ENCODE measurements at regions not wholly inside any gene's neighbourhood (a gene's known extent, or its start where the extent isn't known, plus 50 kb on each side); places are given as distances from the start of the nearest gene placed in this dataset.
A peak's percentile ranks its signal among the peaks of the same experiment; 100 is the strongest.

- H3K4me2 ChIP-seq (ENCODE audit: insufficient read depth in 1 of 2, low read depth in 2 of 2, low read length in 2 of 2) = peak overlapping the region in 1 of 2 experiments; percentile 57; a peak in 2 of 4 replicates
Observed at GRCh38 chr9:96129747-96130146, 172.2 kb downstream of the HSD17B3 start.

More at GRCh38 chr9:96129747-96130146, 172.2 kb downstream of the HSD17B3 start:
- Histone ChIP-seq H2AFZ (ENCODE audit: low read length) (no peak overlapping the region), H2BK5ac (ENCODE audit: low read depth, low read length) (no peak overlapping the region), H3K9ac (replicated peaks in 1 of 4; ENCODE audit: extremely low read depth in 1 of 4, low read depth in 3 of 4, low read length in 3 of 4) (no peak overlapping the region), H3K14ac (ENCODE audit: insufficient read length) (no peak overlapping the region), H3K18ac (ENCODE audit: extremely low read depth, low read length) (no peak overlapping the region), H3K79me2 (ENCODE audit: control insufficient read depth in 1 of 2, insufficient read depth in 2 of 2, low read length in 2 of 2) (no peaks in the 10 kb centered on the region), H3K23me2 (ENCODE audit: low read depth, low read length) (no peaks in the 10 kb centered on the region; the same call in 1 of the 2 replicates), H4K5ac (ENCODE audit: insufficient read length, low read depth, low read length) (no peak overlapping the region), H2AK5ac (ENCODE audit: low read depth, low read length) (no peak overlapping the region), H4K91ac (replicated peaks; ENCODE audit: insufficient read length, low read length) (no peak overlapping the region), H3K27me3 (replicated peaks in 1 of 4; ENCODE audit: control insufficient read depth in 3 of 4, extremely low read depth in 1 of 4, insufficient read depth in 3 of 4, low read length in 3 of 4) (no peaks in the 10 kb centered on the region; a peak in 2 of 7 replicates), H3K9me3 (ENCODE audit: insufficient read depth in 2 of 2, low read depth in 1 of 2, low read length in 1 of 2) (no peaks in the 10 kb centered on the region), H3K36me3 (ENCODE audit: control insufficient read depth in 2 of 4, insufficient read depth in 4 of 4, low read length in 3 of 4) (no peaks in the 10 kb centered on the region), H3K79me1 (ENCODE audit: low read depth, low read length) (no peaks in the 10 kb centered on the region), H3K27ac (ENCODE audit: low read depth, low read length) (no peak overlapping the region), H2BK15ac (ENCODE audit: low read length) (no peak overlapping the region), H3K4me1 (replicated peaks in 1 of 4; ENCODE audit: control insufficient read depth in 3 of 4, insufficient read depth in 4 of 4, low read length in 3 of 4) (peaks cover 10 to 21% (median 15%) of the 10 kb centered on the region in 4 experiments; a peak in 5 of 7 replicates), H2BK120ac (replicated peaks; ENCODE audit: low read depth, low read length) (no peak overlapping the region), H3K4ac (replicated peaks; ENCODE audit: insufficient read length, low read depth, low read length) (no peak overlapping the region), H2BK20ac (ENCODE audit: low read length) (no peak overlapping the region), H3K4me3 (ENCODE audit: extremely low read depth in 1 of 4, insufficient read depth in 2 of 4, low read depth in 3 of 4, low read length in 4 of 4) (no peak overlapping the region), H3K23ac (ENCODE audit: insufficient read length) (no peak overlapping the region), H3K56ac (replicated peaks; ENCODE audit: insufficient read length, low read depth, low read length) (no peak overlapping the region), H4K20me1 (replicated peaks in 1 of 2; ENCODE audit: control insufficient read depth in 1 of 2, insufficient read depth in 2 of 2, low read length in 2 of 2) (no peaks in the 10 kb centered on the region), H4K8ac (ENCODE audit: extremely low read depth, insufficient read depth, low read length) (no peak overlapping the region), H2BK12ac (ENCODE audit: low read depth, low read length) (no peak overlapping the region)
- TF ChIP-seq CTBP2 (IDR thresholded peaks at IDR 0.05; ENCODE audit: borderline replicate concordance, insufficient read depth, insufficient read length, low read length) = no peak
- 0 out of 2 replicates have a peak, but pooled peaks have one; percentile 25 for TF ChIP-seq ATF2 (IDR thresholded peaks at IDR 0.05; ENCODE audit: low read length)
- TF ChIP-seq JUND (IDR thresholded peaks at IDR 0.05; ENCODE audit: low read length) = 0 out of 2 replicates have a peak, but pooled peaks have one; percentile 27
- TF ChIP-seq CREB1 (IDR thresholded peaks at IDR 0.05) = peak; percentile 27; the same call in 1 of the 2 replicates
- TF ChIP-seq ATF3 (IDR thresholded peaks at IDR 0.05; ENCODE audit: insufficient read depth, low read depth, low read length) = no peak
- no peak for TF ChIP-seq KDM1A (IDR thresholded peaks at IDR 0.05; ENCODE audit: borderline replicate concordance, low read length)
- TF ChIP-seq KDM4A (IDR thresholded peaks at IDR 0.05; ENCODE audit: low read depth, low read length, severe bottlenecking) = no peak
- 18% methylated on average over 6 of the region's 6 CpGs; no CpG with 5 or more reads in 1 of the 2 experiments for WGBS, 2 experiments (ENCODE audit: extremely low coverage in 1 of 2, insufficient coverage in 1 of 2, insufficient read length in 1 of 2, insufficient replicate concordance in 2 of 2, low coverage in 1 of 2, low lambda C conversion rate in 2 of 2, missing lambda C conversion rate in 1 of 2)
- DNase-seq (ENCODE audit: low read depth in 1 of 2, low spot score in 2 of 2) (no peak), FAIRE-seq (no peak)
- POLR2A ChIA-PET (ENCODE audit: partially characterized antibody) = interaction anchor here (0.6 to 0.8 kb wide), 3 partner anchors 8 to 35 kb away, joined by 3 read pairs; no protein-coding TSS in a partner anchor
- CTCF ChIA-PET (ENCODE audit: partially characterized antibody) = no interaction called here
